ENCODE measurements at regions not wholly inside any gene's neighbourhood (a gene's known extent, or its start where the extent isn't known, plus 50 kb on each side); places are given as distances from the start of the nearest gene placed in this dataset.
A peak's percentile ranks its signal among the peaks of the same experiment; 100 is the strongest.

GRCh38 chrX:5278908-5279307 is 949.8 kb downstream of the NLGN4X start:
- DNase-seq: no peak

- no peak for DNase-seq
These were observed 963.3 kb downstream of the NLGN4X start for GRCh38 chrX:5265324-5265850.

GRCh38 chrX:5250106-5250505 is 978.6 kb downstream of the NLGN4X start:
- no peak for DNase-seq

GRCh38 chrX:5242091-5242790 is 986.4 kb downstream of the NLGN4X start:
- DNase-seq: no peak

- DNase-seq: no peak
These were observed 991.9 kb downstream of the NLGN4X start for GRCh38 chrX:5236749-5237148.

GRCh38 chrX:5236096-5236495 is 992.6 kb downstream of the NLGN4X start:
- DNase-seq: no peak

- no peak for DNase-seq
These were observed 994.8 kb downstream of the NLGN4X start for GRCh38 chrX:5233830-5234229.

GRCh38 chrX:5220421-5220820 is 1008.2 kb downstream of the NLGN4X start:
- DNase-seq: no peak

- DNase-seq: no peak
These were observed 1033.9 kb downstream of the NLGN4X start for GRCh38 chrX:5194806-5195205.

- DNase-seq: no peak
These were observed 1048.4 kb downstream of the NLGN4X start for GRCh38 chrX:5180135-5180741.

GRCh38 chrX:5176766-5177165 is 1051.9 kb downstream of the NLGN4X start:
- no peak for DNase-seq

- DNase-seq: no peak
These were observed 1065.0 kb downstream of the NLGN4X start for GRCh38 chrX:5163663-5164062.

GRCh38 chrX:5155301-5155700 is 1073.4 kb downstream of the NLGN4X start:
- no peak for DNase-seq

- DNase-seq: peak; percentile 13
These were observed 1082.7 kb downstream of the NLGN4X start for GRCh38 chrX:5145957-5146356.

- no peak for DNase-seq
These were observed 1086.0 kb downstream of the NLGN4X start for GRCh38 chrX:5142644-5143043.

- no peak for DNase-seq
These were observed 1106.4 kb downstream of the NLGN4X start for GRCh38 chrX:5122181-5122678.

- no peak for DNase-seq
These were observed 1110.9 kb downstream of the NLGN4X start for GRCh38 chrX:5117816-5118215.

- DNase-seq: peak; percentile 15
These were observed 1115.5 kb downstream of the NLGN4X start for GRCh38 chrX:5113128-5113527.

- DNase-seq: no peak
These were observed 1128.7 kb downstream of the NLGN4X start for GRCh38 chrX:5100004-5100403.

- no peak for DNase-seq
These were observed 1142.3 kb downstream of the NLGN4X start for GRCh38 chrX:5086388-5086787.

- DNase-seq: no peak
These were observed 1144.4 kb downstream of the NLGN4X start for GRCh38 chrX:5084279-5084678.

- no peak for DNase-seq
These were observed 1146.0 kb downstream of the NLGN4X start for GRCh38 chrX:5082705-5083104.

GRCh38 chrX:5080791-5081190 is 1147.9 kb downstream of the NLGN4X start:
- no peak for DNase-seq

GRCh38 chrX:5068550-5068949 is 1160.1 kb downstream of the NLGN4X start:
- no peak for DNase-seq

Measured in DMS153 (cell line).